Fibroblast of skin of scalp (primary cell): ENCODE measurements at regions not wholly inside any gene's neighbourhood (a gene's known extent, or its start where the extent isn't known, plus 50 kb on each side); places are given as distances from the start of the nearest gene placed in this dataset.
"Not testable (repeated sequence)": the region's sequence is repeated elsewhere in the genome, so short reads cannot be mapped to it uniquely, and the experiment has no call there.

Source experiments
- DNase-seq: peaks from one replicate; pipeline ENCODE4 v3.0.0-alpha.2; 2013

DNA sequence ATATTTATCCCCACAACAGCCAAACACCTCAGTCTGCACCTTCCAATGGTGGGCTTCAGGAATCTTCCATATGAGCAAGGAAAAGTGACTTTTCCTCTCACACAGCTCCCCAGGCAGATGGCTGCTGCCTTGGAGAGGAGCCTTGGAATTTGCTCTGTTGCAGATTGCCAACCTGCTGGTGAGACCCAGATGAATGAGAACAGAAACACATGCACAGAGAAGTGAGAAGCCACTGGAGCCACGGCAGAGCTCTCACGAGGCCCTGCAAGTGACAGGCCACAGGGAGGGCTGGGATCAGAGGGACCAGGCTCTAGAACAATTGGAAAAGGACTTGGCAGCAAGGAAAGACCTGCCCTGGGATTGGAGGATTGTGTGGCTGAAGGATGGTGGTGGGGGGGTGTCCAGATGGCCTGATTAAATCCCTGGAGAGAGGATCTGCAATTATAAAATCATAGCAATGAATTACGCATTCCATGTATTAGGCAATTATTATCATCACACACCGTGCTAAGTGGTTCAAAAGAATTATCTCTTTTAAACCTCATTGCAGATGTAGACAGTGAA is 84.9 kb upstream of the PWP1 start:
- DNase-seq = no peak

DNA sequence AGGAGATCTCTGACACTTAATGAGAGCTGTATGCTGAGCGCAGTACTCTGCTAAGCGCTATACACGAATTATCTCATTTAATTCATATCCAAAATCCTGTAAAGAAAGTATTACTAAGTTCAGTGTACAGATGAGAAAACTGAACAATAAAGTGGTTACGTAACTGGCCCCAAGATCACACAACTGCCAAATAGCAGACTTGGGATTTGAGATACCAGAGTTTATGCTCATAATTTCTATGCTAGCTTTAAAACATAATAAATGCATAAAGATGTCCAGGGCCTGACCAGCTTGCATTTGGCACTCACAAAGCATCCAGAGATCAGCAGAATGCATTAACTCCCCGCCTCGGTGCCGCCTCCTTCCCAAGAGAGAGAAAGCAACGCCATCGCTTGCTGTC is 83.2 kb upstream of the PWP1 start:
- no peak for DNase-seq

- no peak for DNase-seq
Measured at GRCh38 chr12:107605293-107605692, 80.3 kb upstream of the PWP1 start.

DNA sequence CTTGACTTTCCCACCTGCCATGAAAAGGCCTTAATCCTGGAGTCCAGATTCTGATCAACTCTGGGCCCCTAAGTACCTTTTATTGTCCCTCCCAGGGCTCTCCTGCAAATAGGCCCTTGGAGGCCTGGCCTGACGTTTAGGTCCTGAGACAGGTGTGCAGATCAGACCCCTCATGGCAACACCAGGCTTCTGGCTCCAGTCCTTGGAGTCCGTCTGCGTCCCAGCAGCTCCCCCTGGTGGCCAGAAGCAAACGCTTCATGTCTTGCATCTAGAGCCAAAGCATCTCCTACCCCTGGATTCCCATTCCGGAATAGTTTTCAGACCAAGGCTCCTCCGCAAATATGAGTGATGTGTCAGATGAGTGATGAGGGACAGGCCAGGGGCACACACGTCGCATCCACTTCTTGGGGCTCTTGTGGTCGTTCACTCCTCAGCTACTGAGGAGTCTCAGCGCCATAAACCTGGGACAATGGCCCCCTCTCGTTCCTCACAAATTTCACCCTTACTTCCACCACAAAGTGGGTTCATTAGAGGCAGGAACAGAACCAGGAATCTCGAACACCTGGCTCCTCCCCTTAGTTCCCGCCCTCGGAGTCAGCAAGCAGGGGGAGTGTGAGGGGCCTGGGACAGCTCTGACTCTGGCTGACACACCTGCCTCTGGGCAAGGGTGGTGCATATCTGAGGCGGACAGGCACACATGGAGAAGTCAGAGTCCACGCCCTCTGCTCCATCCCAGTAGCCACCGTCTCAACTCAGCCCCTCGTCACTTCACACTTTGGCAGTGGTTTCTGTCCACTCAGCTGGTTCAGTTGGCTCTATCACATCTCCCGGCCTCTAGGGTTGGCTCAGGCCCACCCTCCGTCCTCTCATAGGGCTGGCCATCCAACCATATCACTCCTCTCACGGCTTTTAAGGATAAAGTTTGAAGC is 77.9 kb upstream of the PWP1 start:
- DNase-seq = peak; percentile 73

DNA sequence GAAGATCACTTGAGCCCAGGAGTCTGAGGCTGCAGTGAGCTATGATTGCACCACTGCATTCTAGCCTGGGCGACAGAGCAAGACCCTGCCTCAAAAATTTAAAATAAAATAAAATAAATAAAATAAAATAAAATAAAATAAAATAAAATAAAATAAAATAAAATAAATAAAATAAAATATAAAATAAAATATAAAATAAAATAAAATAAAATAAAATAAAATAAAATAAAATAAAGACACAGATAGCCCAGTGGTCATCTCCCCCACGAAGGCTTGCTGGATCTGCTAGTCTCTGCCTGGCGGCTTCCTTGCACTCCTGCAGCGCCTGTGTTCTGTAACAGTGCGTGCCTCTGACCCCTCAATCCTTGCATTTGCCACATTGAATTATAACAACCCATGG is 76.8 kb upstream of the PWP1 start:
- DNase-seq = not testable (repeated sequence)

GRCh38 chr12:107610021-107610859 is 75.4 kb upstream of the PWP1 start:
- peak; percentile 42 for DNase-seq

DNA sequence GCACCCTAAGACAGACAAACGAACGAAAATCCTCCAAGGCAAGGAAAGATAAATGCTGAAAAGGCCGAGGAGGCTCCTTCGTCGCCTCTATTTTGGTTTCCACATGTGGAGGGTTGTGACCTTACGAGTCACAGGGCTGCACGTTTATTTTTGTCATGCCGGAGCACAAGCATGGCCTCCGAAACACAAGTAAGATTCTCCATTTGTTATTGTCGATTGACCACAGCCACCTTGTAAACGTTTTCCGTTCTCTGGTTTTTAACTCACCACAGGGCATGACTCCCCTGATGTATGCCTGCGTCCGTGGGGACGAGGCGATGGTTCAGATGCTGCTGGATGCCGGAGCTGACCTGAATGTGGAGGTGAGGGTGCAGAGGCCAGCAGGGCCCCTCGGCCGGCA is 73.1 kb upstream of the PWP1 start:
- no peak for DNase-seq

DNA sequence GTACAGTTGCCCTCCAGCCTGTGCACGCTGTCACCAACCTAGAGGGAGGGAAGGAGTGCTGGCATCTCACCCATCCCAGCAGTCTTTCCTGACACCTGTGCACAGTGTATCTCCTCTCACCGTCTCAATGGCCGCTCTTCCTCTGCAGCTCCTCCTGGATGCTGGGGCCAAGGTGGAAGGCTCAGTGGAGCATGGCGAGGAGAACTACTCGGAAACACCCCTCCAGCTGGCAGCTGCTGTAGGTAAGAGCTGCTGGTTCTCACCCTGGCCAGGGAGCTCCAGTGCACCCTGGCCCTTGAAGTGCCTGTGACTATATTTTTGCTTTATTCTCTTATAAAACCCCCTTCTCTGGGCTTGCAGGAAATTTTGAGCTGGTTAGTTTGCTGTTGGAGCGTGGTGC is 68.7 kb upstream of the PWP1 start:
- DNase-seq = no peak

DNA sequence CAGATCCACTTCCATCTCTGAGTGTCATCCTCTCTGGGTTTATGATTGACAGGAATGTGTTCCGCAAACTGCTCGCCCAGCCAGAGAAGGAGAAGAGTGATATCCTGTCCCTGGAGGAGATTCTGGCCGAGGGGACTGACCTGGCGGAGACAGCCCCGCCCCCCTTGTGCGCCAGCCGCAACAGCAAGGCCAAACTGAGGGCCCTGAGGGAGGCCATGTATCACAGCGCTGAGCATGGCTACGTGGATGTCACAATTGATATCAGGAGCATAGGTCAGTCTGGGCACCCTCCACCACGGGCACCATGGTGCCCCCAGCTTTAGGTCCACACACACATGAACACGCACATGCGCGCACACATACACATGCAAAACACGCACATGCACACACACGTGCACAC is 67.5 kb upstream of the PWP1 start:
- no peak for DNase-seq

DNA sequence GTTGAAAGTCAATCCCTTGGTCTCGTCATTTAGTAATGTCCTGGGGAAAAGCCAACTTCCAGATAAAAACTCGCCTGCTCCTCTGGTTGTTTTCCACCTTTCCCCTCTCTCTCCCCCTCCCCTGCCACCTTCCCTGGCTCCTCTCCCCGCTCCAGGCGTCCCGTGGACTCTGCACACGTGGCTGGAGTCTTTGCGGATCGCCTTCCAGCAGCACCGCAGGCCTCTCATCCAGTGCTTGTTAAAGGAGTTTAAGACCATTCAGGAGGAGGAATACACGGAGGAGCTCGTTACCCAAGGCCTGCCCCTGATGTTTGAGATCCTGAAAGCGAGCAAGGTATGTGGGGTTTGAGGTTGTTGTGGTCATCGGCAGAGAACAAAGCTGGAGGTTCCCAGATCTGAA is 65.8 kb upstream of the PWP1 start:
- no peak for DNase-seq

DNA sequence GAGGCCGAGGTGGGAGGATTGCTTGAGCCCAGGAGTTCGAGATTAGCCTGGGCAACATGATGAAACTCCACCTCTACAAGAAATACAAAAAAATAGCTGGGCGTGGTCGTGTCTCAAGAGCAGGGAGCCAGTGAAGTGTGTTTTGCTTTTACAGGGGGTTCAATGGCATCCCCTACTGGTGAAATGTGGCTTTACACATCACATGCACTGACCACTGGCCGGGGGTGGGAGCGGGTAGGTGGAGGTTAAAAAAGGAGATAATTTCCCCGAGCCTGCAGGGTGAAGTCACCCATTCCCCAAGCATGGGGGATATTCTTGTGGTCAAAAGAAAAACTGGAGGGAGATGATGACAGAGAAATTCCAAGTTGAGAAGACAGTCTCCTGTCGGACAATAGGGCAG is 63.6 kb upstream of the PWP1 start:
- peak; percentile 13 for DNase-seq

GRCh38 chr12:107624493-107624892 is 61.1 kb upstream of the PWP1 start:
- no peak for DNase-seq

GRCh38 chr12:107631715-107632114 is 53.9 kb upstream of the PWP1 start:
- no peak for DNase-seq

GRCh38 chr12:107632246-107632645 is 53.4 kb upstream of the PWP1 start:
- DNase-seq = no peak

- DNase-seq = no peak
Measured at GRCh38 chr12:107634530-107634929, 51.1 kb upstream of the PWP1 start.

- peak; percentile 15 for DNase-seq
Measured at GRCh38 chr12:107635139-107635538, 50.5 kb upstream of the PWP1 start.
